ENCODE measurements at regions not wholly inside any gene's neighbourhood (a gene's known extent, or its start where the extent isn't known, plus 50 kb on each side); places are given as distances from the start of the nearest gene placed in this dataset.

GRCh38 chr5:166431456-166431855, 1860.0 kb upstream of the WWC1 start:
- Histone ChIP-seq H3K79me2 (ENCODE audit: control insufficient read depth, insufficient read depth, low read length) (no peaks in the 10 kb centered on the region), H2AFZ (ENCODE audit: control insufficient read depth, low read length) (no peak overlapping the region), H3K9me3 (ENCODE audit: control insufficient read depth, low read depth, low read length) (peaks cover 3% of the 10 kb centered on the region), H3K27ac (ENCODE audit: control insufficient read depth, insufficient read depth, low read length) (no peak overlapping the region), H3K4me1 (ENCODE audit: control insufficient read depth, extremely low read depth, insufficient read depth, low read length) (no peaks in the 10 kb centered on the region), H3K9me1 (ENCODE audit: control insufficient read depth, extremely low read depth, insufficient read depth, low read length) (no peaks in the 10 kb centered on the region), H4K20me1 (ENCODE audit: control insufficient read depth, extremely low read depth, insufficient read depth, low read length) (no peaks in the 10 kb centered on the region), H3K4me3 (ENCODE audit: control insufficient read depth in 2 of 3, extremely low read depth in 1 of 3, insufficient read depth in 2 of 3, low read depth in 1 of 3, low read length in 3 of 3) (no peak overlapping the region), H3K4me2 (ENCODE audit: control insufficient read depth, extremely low read depth, insufficient read depth, low read depth, low read length) (no peak overlapping the region), H3K27me3 (ENCODE audit: control insufficient read depth, extremely low read depth, insufficient read depth, low read length) (no peaks in the 10 kb centered on the region), H3K36me3 (ENCODE audit: control insufficient read depth in 2 of 2, extremely low read depth in 1 of 2, insufficient read depth in 2 of 2, low read length in 2 of 2) (no peaks in the 10 kb centered on the region), H3K9ac (ENCODE audit: control insufficient read depth, extremely low read depth, insufficient read depth, low read length) (no peak overlapping the region)
- TF ChIP-seq, protein P1, sequence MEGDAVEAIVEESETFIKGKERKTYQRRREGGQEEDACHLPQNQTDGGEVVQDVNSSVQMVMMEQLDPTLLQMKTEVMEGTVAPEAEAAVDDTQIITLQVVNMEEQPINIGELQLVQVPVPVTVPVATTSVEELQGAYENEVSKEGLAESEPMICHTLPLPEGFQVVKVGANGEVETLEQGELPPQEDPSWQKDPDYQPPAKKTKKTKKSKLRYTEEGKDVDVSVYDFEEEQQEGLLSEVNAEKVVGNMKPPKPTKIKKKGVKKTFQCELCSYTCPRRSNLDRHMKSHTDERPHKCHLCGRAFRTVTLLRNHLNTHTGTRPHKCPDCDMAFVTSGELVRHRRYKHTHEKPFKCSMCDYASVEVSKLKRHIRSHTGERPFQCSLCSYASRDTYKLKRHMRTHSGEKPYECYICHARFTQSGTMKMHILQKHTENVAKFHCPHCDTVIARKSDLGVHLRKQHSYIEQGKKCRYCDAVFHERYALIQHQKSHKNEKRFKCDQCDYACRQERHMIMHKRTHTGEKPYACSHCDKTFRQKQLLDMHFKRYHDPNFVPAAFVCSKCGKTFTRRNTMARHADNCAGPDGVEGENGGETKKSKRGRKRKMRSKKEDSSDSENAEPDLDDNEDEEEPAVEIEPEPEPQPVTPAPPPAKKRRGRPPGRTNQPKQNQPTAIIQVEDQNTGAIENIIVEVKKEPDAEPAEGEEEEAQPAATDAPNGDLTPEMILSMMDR (optimal IDR thresholded peaks at IDR 0.05 in 1 of 3, IDR thresholded peaks at IDR 0.05 in 1 of 3, conservative IDR thresholded peaks at IDR 0.05 in 1 of 3; ENCODE audit: extremely low read depth in 1 of 3, insufficient read depth in 2 of 3, low read length in 3 of 3) = no peak
- no peak for TF ChIP-seq EZH2 (IDR thresholded peaks at IDR 0.05; ENCODE audit: low read length)
- no peak for FAIRE-seq
- DNase-seq (ENCODE audit: low read depth, low spot score) = no peak
- dilution Hi-C loops (cut with MboI; ENCODE audit: extremely low pct_ligation_motif_present, low sequenced_read_pairs) = no loop called here

DNA sequence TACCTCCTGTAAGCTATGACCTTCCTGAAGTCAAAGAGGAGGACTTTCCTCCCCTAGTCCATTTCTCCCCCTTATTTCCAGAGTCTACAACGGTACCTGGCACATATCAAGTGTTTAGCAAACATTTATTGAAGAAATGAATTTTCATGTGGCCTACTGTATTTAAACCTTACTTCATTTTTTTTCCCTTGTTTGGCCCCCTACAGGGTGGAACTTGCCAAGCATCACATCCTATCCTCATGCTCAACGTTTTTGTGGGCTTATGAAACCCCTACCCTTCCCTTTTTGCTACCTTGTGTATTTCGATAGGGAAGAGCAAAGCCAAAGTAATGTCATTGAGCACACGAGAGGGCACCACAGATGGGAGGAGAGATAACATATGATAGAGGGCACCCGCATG, 1857.8 kb upstream of the WWC1 start:
- no peaks in the 10 kb centered on the region for H3K36me3 ChIP-seq (ENCODE audit: control insufficient read depth in 2 of 2, extremely low read depth in 1 of 2, insufficient read depth in 2 of 2, low read length in 2 of 2)
- no peak overlapping the region for H3K9ac ChIP-seq (ENCODE audit: control insufficient read depth, extremely low read depth, insufficient read depth, low read length)
- no peak overlapping the region for H3K4me2 ChIP-seq (ENCODE audit: control insufficient read depth, extremely low read depth, insufficient read depth, low read depth, low read length)
- dilution Hi-C loops (cut with MboI; ENCODE audit: extremely low pct_ligation_motif_present, low sequenced_read_pairs) = no loop called here
- no peaks in the 10 kb centered on the region for H3K79me2 ChIP-seq (ENCODE audit: control insufficient read depth, insufficient read depth, low read length)
- H3K4me3 ChIP-seq (ENCODE audit: control insufficient read depth in 2 of 3, extremely low read depth in 1 of 3, insufficient read depth in 2 of 3, low read depth in 1 of 3, low read length in 3 of 3) = no peak overlapping the region
- no peaks in the 10 kb centered on the region for H3K4me1 ChIP-seq (ENCODE audit: control insufficient read depth, extremely low read depth, insufficient read depth, low read length)
- H3K27me3 ChIP-seq (ENCODE audit: control insufficient read depth, extremely low read depth, insufficient read depth, low read length) = no peaks in the 10 kb centered on the region
- H4K20me1 ChIP-seq (ENCODE audit: control insufficient read depth, extremely low read depth, insufficient read depth, low read length) = no peaks in the 10 kb centered on the region
- H3K27ac ChIP-seq (ENCODE audit: control insufficient read depth, insufficient read depth, low read length) = no peak overlapping the region
- TF ChIP-seq, protein P1 (optimal IDR thresholded peaks at IDR 0.05 in 1 of 3, IDR thresholded peaks at IDR 0.05 in 1 of 3, conservative IDR thresholded peaks at IDR 0.05 in 1 of 3; ENCODE audit: extremely low read depth in 1 of 3, insufficient read depth in 2 of 3, low read length in 3 of 3) = no peak
- TF ChIP-seq EZH2 (IDR thresholded peaks at IDR 0.05; ENCODE audit: low read length) = no peak
- DNase-seq (ENCODE audit: low read depth, low spot score) = no peak
- no peaks in the 10 kb centered on the region for H3K9me1 ChIP-seq (ENCODE audit: control insufficient read depth, extremely low read depth, insufficient read depth, low read length)
- no peak overlapping the region for H2AFZ ChIP-seq (ENCODE audit: control insufficient read depth, low read length)
- FAIRE-seq = no peak
- no peaks in the 10 kb centered on the region for H3K9me3 ChIP-seq (ENCODE audit: control insufficient read depth, low read depth, low read length)

Data from keratinocyte (primary cell).